Cerebellar nuclear complex (tissue), 1 donor: ENCODE measurements at regions not wholly inside any gene's neighbourhood (a gene's known extent, or its start where the extent isn't known, plus 50 kb on each side); places are given as distances from the start of the nearest gene placed in this dataset.

Source experiments
- DNase-seq, 2 experiments: peaks; one replicate each; lab custom pipeline; 2025; lab: John Stamatoyannopoulos, UW

DNA sequence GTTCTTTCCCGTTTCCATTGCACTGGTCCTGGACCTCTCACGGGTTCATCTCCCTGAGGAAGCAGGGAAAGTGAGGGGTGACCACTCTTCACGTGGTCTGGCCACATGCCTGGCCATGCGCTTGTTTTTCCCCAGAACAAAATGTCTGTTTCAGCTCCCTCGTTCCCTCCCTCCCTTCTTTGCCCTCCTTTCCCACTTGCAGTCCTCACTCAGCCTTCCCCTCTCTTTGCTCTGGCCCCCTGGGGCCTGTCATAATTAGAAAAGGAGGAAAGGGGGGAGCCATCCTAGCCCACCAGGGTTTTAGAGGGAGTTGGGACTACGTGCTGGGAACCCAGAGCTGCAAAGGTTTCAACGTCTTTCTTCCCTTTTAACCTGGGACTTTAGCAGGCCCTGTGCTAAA is 52.8 kb upstream of the CADM1 start:
- no peak for DNase-seq

DNA sequence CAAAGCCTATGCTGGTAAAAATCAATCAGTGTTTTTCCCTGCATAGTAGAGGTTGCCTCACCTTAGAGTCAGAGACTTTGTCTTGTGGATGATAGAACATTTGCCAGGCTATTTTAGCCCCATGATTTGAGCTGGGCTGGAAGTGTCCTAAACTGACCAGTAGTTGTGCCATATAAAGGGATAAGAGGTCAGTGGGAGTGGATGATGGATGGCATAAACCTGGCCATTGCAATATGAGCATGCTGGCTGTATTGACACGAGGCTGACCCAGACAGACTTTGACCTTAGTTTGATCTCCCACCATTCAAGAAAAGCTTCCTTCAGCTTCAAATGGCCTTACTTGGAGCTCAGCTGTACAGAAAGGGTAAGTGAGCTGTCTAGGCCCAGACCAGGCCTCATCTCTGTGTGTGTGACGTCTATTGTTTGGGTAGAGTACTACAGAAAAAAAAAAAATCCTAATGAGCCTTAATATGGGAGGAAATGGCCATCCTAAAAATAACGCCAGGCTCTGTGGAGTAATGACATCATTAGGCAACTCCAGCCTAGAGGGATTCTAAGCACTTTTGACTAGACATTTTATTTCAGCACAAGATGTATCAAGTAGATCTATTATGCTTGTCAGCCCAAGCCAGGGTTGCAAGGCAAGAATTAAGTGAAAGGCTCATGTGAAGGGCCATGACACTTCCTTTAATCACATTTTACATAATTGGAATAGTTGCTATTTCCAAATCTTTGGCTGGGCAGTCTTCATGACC is 51.3 kb upstream of the CADM1 start:
- no peak for DNase-seq
